Heart left ventricle (tissue), 13 donors: ENCODE measurements at regions not wholly inside any gene's neighbourhood (a gene's known extent, or its start where the extent isn't known, plus 50 kb on each side); places are given as distances from the start of the nearest gene placed in this dataset.

Experiments used
- CTCF ChIP-seq, 12 donors: fragments of 200-600 bp; sonication (generic) in 4 of 12; IDR thresholded peaks; one replicate each; pipeline versions ENCODE4 v1.5.0 to v1.8.0; 2018 to 2022; ENCODE audit warnings: antibody characterized with exemption in 12 of 12, mild to moderate bottlenecking in 5 of 12
- POLR2A ChIP-seq, 2 donors: fragments of 450-650 bp; IDR thresholded peaks; one replicate each; pipeline ENCODE4 v1.6.1; 2017; ENCODE audit warnings: antibody characterized with exemption in 2 of 2, mild to moderate bottlenecking in 2 of 2, moderate library complexity in 2 of 2
- donor health status: ischemic (EF 13 %, LVEDD 7.1; RV severe dilation, severe dysfunction).
- donor health status: DM: no; HTN: yes; CAD: no.
- donor health status: DM: no; HTN: no; CAD: no.
- donor health status: ischemic (EF 25% LVEDD 6.9; RV normal size, moderate dysfunction).
- donor health status: ischemic (EF 25% LVEDD 5.7; RV mildly dilated, moderate dysfunction).
- donor health status: ischemic (EF 35%, LVEDD 5.7; RV mildly dilated, moderate dysfunction).
- donor health status: nonischemic (EF 11% LVEDD 7.7; RV severe dilation, severe dysfunction).
- donor health status: DM: yes; HTN: yes; CAD: no.
- donor health status: PGD.
- donor health status: ischemic (EF 29% LVEDD 5.4; RV normal size, mild dysfunction).
- donor health status: nonischemic (EF 23%, LVEDD 6.1; RV moderate dilation, normal function).

GRCh38 chr21:27582246-27582947 is 615.5 kb upstream of the ADAMTS5 start:
- TF ChIP-seq CTCF (IDR thresholded peaks at IDR 0.05): no peak
- no peak for TF ChIP-seq POLR2A (IDR thresholded peaks at IDR 0.05)
